ENCODE measurements at regions not wholly inside any gene's neighbourhood (a gene's known extent, or its start where the extent isn't known, plus 50 kb on each side); places are given as distances from the start of the nearest gene placed in this dataset.

DNA sequence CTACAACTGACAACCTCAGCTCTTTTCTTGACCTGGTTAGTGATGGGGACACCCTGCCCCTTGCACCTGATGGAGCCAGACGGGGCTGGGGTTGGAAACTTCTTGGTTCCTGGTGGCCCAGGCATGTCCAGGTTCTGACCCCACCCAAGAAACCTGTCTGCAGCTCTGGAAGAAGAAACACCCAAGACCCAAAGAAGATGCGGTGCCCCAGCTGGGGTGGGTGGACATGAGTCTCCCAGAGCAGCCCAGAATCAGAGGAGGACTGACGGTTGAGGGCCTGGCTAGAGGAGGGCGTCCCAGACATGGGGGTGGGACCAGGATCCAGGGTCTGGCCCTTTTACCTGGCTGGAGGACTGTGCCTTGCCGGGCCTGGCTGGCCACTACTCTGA, 202.4 kb downstream of the GLRX3 start:
- Histone ChIP-seq H3K4me3 (no peak overlapping the region), H3K4me1 (no peaks in the 10 kb centered on the region), H3K27me3 (no peaks in the 10 kb centered on the region), H3K27ac (no peak overlapping the region), H3K36me3 (no peaks in the 10 kb centered on the region), H3K9me3 (no peaks in the 10 kb centered on the region)
- in situ Hi-C loops (cut with MboI; ENCODE audit: low pct_ligation_motif_present in 1 of 4, low pct_unique_long_range_greater_than_20kb in 1 of 4, low sequenced_read_pairs in 3 of 4), result no loop called here
- intact Hi-C loops (cut with DNase I; ENCODE audit: low total_unique reads), result no loop called here
- WGBS, 2 donors (ENCODE audit: low coverage in 1 of 2), result 81% methylated on average over 5 of the region's 5 CpGs; no CpG with 5 or more reads in 1 of the 2 donors
- TF ChIP-seq, protein P1, sequence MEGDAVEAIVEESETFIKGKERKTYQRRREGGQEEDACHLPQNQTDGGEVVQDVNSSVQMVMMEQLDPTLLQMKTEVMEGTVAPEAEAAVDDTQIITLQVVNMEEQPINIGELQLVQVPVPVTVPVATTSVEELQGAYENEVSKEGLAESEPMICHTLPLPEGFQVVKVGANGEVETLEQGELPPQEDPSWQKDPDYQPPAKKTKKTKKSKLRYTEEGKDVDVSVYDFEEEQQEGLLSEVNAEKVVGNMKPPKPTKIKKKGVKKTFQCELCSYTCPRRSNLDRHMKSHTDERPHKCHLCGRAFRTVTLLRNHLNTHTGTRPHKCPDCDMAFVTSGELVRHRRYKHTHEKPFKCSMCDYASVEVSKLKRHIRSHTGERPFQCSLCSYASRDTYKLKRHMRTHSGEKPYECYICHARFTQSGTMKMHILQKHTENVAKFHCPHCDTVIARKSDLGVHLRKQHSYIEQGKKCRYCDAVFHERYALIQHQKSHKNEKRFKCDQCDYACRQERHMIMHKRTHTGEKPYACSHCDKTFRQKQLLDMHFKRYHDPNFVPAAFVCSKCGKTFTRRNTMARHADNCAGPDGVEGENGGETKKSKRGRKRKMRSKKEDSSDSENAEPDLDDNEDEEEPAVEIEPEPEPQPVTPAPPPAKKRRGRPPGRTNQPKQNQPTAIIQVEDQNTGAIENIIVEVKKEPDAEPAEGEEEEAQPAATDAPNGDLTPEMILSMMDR (IDR thresholded peaks at IDR 0.05), result no peak
- TF ChIP-seq EP300 (IDR thresholded peaks at IDR 0.05; ENCODE audit: low read depth), result no peak
- TF ChIP-seq POLR2AphosphoS5 (IDR thresholded peaks at IDR 0.05), result no peak
- no peak for DNase-seq

DNA sequence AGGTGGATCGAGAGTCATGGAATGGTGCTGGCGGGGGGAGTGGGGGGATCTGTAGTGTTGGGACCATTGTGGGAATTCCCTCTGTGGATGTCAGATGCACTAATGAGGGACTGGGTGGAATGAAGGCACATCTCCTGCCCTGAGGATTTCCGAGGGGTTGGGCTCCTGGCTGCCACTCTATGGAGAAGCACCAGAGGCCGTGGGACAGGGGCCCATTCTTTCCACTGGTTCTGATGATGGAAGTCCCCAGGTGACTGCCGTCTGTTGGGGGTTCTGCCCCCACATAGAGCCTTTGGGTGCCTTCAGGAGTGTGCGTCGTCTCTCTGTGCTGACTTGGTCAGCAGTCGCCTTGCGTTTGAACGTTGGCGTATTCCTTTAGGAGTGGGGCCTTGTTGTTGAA, 202.9 kb downstream of the GLRX3 start:
- WGBS, 2 donors (ENCODE audit: low coverage in 1 of 2), result 70 to 94% methylated on average over 2 to 11 of the region's 11 CpGs

DNA sequence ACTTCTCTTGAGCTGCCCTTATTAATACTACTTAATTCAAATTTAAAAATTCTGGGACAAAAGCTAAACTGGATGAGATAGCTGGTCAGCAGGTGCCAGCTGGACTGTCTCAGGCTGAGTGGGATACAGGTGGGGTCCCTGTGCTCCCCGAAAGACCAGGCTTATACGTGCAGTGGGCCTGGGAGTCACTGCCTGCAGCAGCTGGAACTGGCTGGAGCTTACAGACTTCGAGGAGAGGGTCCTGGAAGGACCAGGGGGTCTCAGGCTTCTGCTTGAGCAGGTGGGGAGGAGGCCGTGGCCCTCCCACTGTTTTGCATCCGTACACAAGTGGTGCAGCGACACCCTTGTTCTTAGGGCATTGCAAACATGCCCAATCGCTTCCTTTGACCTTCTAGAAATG, 203.7 kb downstream of the GLRX3 start:
- WGBS, 2 donors (ENCODE audit: low coverage in 1 of 2), result 58% methylated on average over 7 of the region's 7 CpGs; no CpG with 5 or more reads in 1 of the 2 donors
- intact Hi-C loops (cut with DNase I; ENCODE audit: low total_unique reads), result no loop called here
- TF ChIP-seq, protein P1 (IDR thresholded peaks at IDR 0.05), result no peak
- no peak for TF ChIP-seq EP300 (IDR thresholded peaks at IDR 0.05; ENCODE audit: low read depth)
- no peak for TF ChIP-seq POLR2AphosphoS5 (IDR thresholded peaks at IDR 0.05)
- TF ChIP-seq POLR2A (IDR thresholded peaks at IDR 0.05), result no peak
- no peak for DNase-seq
- H3K36me3 ChIP-seq, result no peaks in the 10 kb centered on the region
- no peaks in the 10 kb centered on the region for H3K27me3 ChIP-seq
- in situ Hi-C loops (cut with MboI; ENCODE audit: low pct_ligation_motif_present in 1 of 4, low pct_unique_long_range_greater_than_20kb in 1 of 4, low sequenced_read_pairs in 3 of 4), result no loop called here
- H3K27ac ChIP-seq, result no peak overlapping the region
- H3K9me3 ChIP-seq, result no peaks in the 10 kb centered on the region
- H3K4me3 ChIP-seq, result no peak overlapping the region
- H3K4me1 ChIP-seq, result no peaks in the 10 kb centered on the region

More for the DNA sequence above, 202.9 kb downstream of the GLRX3 start:
- TF ChIP-seq POLR2AphosphoS5 (IDR thresholded peaks at IDR 0.05) (no peak), EP300 (IDR thresholded peaks at IDR 0.05; ENCODE audit: low read depth) (no peak), POLR2A (IDR thresholded peaks at IDR 0.05) (no peak)
- TF ChIP-seq, protein P1 (IDR thresholded peaks at IDR 0.05), result no peak
- no peak for DNase-seq
- H3K4me3 ChIP-seq, result no peak overlapping the region
- H3K4me1 ChIP-seq, result no peaks in the 10 kb centered on the region
- in situ Hi-C loops (cut with MboI; ENCODE audit: low pct_ligation_motif_present in 1 of 4, low pct_unique_long_range_greater_than_20kb in 1 of 4, low sequenced_read_pairs in 3 of 4) (no loop called here), intact Hi-C loops (cut with DNase I; ENCODE audit: low total_unique reads) (no loop called here)
- no peaks in the 10 kb centered on the region for H3K9me3 ChIP-seq
- H3K27me3 ChIP-seq, result no peaks in the 10 kb centered on the region
- no peak overlapping the region for H3K27ac ChIP-seq
- no peaks in the 10 kb centered on the region for H3K36me3 ChIP-seq

DNA sequence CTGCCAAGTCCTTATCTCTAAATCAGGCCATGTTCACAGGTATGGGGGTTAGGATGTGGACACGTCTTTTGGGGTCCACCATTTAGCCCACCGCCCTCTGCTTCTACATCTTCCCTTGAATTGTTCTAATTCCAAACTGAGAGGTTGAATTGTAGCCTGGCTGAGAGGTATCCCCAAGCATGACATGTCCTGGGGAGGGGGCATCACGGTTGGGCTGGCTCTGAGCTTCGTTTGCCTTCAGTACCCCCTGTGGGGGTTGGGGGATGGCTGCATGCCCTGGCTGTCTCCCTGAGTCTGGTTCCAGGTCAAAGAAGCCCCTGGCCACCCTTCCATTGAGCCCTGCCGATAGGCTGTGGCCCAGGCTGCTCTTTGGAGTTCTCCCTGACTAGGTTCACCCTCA, 204.6 kb downstream of the GLRX3 start:
- no peak for DNase-seq
- in situ Hi-C loops (cut with MboI; ENCODE audit: low pct_ligation_motif_present in 1 of 4, low pct_unique_long_range_greater_than_20kb in 1 of 4, low sequenced_read_pairs in 3 of 4) (no loop called here), intact Hi-C loops (cut with DNase I; ENCODE audit: low total_unique reads) (no loop called here)
- no peak for TF ChIP-seq EP300 (IDR thresholded peaks at IDR 0.05; ENCODE audit: low read depth)
- TF ChIP-seq POLR2A (IDR thresholded peaks at IDR 0.05), result no peak
- TF ChIP-seq, protein P1 (IDR thresholded peaks at IDR 0.05), result no peak
- no peak for TF ChIP-seq POLR2AphosphoS5 (IDR thresholded peaks at IDR 0.05)
- 50 to 52% methylated on average over 1 to 5 of the region's 5 CpGs for WGBS, 2 donors (ENCODE audit: low coverage in 1 of 2)
- Histone ChIP-seq H3K27me3 (no peaks in the 10 kb centered on the region), H3K4me3 (no peak overlapping the region), H3K27ac (no peak overlapping the region), H3K4me1 (no peaks in the 10 kb centered on the region), H3K36me3 (no peaks in the 10 kb centered on the region), H3K9me3 (no peaks in the 10 kb centered on the region)
